H1 (cell line): ENCODE measurements at regions not wholly inside any gene's neighbourhood (a gene's known extent, or its start where the extent isn't known, plus 50 kb on each side); places are given as distances from the start of the nearest gene placed in this dataset.

Experiments
- CHD1 ChIP-seq: IDR thresholded peaks from 2 replicates; pipeline ENCODE4 v1.6.1; 2012; ENCODE audit warnings: low read depth, low read length, improper control_type of control experiment
- CREB1 ChIP-seq: IDR thresholded peaks from 2 replicates; pipeline ENCODE4 v1.6.1; 2012; ENCODE audit warnings: inconsistent platforms
- CTCF ChIP-seq, 3 experiments: IDR thresholded peaks; 1 replicate in 2 of 3; 2 replicates in 1 of 3; pipeline versions ENCODE4 v1.5.1 to v1.6.1; 2011; ENCODE audit warnings: low read length in 3 of 3, mild to moderate bottlenecking in 3 of 3, inconsistent platforms in 2 of 3, low read depth in 1 of 3, moderate library complexity in 1 of 3; ENCODE audit not compliant: insufficient read depth in 1 of 3; ENCODE audit errors: control extremely low read depth in 1 of 3
- E2F6 ChIP-seq: IDR thresholded peaks from 2 replicates; pipeline ENCODE4 v1.6.1; 2012; ENCODE audit warnings: inconsistent platforms
- MAFK ChIP-seq: IDR thresholded peaks from 2 replicates; pipeline ENCODE4 v1.6.1; 2012; ENCODE audit warnings: low read depth, mild to moderate bottlenecking, improper control_type of control experiment, low read length
- POLR2A ChIP-seq, 2 experiments: IDR thresholded peaks; 1 replicate in 1 of 2; 2 replicates in 1 of 2; pipeline ENCODE4 v1.6.1; 2011; ENCODE audit warnings: low read depth in 2 of 2, low read length in 2 of 2, mild to moderate bottlenecking in 2 of 2; ENCODE audit errors: control extremely low read depth in 1 of 2
- RXRA ChIP-seq: IDR thresholded peaks from 2 replicates; pipeline ENCODE4 v1.6.1; 2011; ENCODE audit warnings: low read depth, mild to moderate bottlenecking, low read length, moderate library complexity; ENCODE audit not compliant: insufficient read depth
- YY1 ChIP-seq: IDR thresholded peaks from 2 replicates; pipeline ENCODE4 v1.6.1; 2011; ENCODE audit warnings: low read depth, mild to moderate bottlenecking, low read length

- TF ChIP-seq CHD1 (no peak), CTCF (IDR thresholded peaks at IDR 0.05; ENCODE audit: control extremely low read depth in 1 of 3, insufficient read depth in 1 of 3, low read depth in 1 of 3, low read length in 3 of 3) (no peak), MAFK (no peak), POLR2A (IDR thresholded peaks at IDR 0.05; ENCODE audit: control extremely low read depth in 1 of 2, low read depth in 2 of 2, low read length in 2 of 2) (no peak), YY1 (no peak), CREB1 (no peak), RXRA (no peak), E2F6 (no peak)
These were observed 317.8 kb downstream of the MBD2 start for GRCh38 chr18:53906681-53907080.
